GM18505 (cell line): ENCODE measurements at regions not wholly inside any gene's neighbourhood (a gene's known extent, or its start where the extent isn't known, plus 50 kb on each side); places are given as distances from the start of the nearest gene placed in this dataset.

Experiments
- ATAC-seq: cut with Tn5 transposase; IDR thresholded peaks from one replicate; pipeline ENCODE4 v1.9.1; 2021; ENCODE audit not compliant: unreplicated experiment
- POLR2A ChIP-seq: IDR thresholded peaks from 4 replicates; pipeline ENCODE4 v1.6.1; 2011; ENCODE audit warnings: borderline replicate concordance; ENCODE audit not compliant: insufficient read depth, insufficient read length; ENCODE audit errors: extremely low read depth

DNA sequence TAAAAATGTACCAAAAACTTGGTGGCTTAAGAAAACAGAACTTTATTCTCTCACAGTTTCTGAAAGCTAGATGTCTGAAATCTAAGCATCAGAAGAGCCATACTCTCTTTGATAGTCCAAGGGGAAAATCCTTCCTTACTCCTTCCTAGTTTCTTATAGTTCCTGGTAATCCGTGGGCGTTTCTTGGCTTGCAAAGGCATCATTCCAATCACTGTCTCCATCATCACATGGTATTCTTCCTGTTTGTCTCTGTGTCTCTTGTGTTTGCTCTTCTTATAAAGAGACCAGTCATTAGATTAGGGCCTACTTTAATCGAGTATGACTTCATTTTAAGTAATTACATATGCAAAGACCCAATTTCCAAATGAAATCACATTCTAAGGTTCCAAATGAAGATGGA lies 118.9 kb upstream of the FSTL5 start:
- ATAC-seq, result no peak
- no peak for TF ChIP-seq POLR2A

DNA sequence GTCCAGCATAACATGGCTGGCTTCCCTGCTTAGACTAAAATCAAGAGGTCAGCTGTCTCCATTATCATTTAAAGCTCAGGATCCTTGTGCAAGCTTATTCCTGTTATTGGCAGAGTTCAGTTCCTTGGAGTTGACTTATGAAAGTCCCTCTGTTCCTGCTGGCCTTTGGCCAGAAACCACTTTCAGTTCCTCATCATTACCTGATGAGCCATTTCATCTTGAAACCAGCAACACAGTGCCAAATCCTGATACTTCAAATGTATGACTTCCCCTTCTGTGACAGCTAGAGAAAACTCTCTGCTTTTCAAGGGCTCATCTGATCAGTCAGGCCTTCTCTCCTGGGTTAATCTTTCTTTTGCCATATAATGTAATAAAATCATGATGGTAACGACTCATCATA lies 110.6 kb upstream of the FSTL5 start:
- TF ChIP-seq POLR2A, result no peak

DNA sequence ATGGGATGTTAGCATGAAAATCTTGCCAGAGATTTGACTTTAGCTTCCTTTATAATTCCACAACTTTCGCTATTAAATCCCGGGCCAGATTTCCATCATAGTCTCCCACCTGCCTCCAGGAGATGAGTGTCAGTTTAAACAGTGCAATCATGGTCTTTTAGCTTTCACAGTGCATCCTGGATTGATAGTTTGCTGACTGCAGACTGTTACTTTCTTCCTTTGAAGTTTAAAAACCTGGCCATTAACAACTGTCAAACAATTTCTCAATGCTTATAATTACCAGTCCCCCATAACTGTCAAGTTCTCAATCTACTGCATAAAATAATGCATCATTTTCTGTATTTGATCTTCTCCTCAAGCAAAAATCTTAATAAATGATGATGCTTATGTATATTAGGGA lies 108.4 kb upstream of the FSTL5 start:
- no peak for TF ChIP-seq POLR2A
- no peak for ATAC-seq

More for the DNA sequence above, 110.6 kb upstream of the FSTL5 start:
- ATAC-seq, result peak; percentile 97

- TF ChIP-seq POLR2A, result no peak
- ATAC-seq, result no peak
Observed at GRCh38 chr4:162268911-162269310, 105.1 kb upstream of the FSTL5 start.

DNA sequence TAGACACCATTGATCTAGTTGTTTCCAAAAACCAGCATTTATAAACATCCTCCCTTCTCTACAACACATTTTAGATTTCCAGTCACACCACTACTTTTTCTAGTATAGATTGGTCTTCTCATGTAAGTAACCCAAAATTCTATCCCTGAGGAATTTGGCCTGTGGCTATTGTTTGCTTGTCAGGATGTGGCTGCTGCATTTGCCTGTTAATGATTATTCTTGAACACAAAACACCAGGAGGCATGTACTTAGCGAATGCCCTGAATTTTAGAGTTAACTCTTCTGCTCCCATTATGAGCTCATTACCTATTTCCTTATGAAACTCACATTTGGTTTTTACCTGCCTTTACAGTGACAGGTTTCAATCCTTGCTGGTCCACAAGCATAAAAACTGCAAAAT lies 102.0 kb upstream of the FSTL5 start:
- ATAC-seq, result no peak
- TF ChIP-seq POLR2A, result no peak

- ATAC-seq, result no peak
- TF ChIP-seq POLR2A, result no peak
Observed at GRCh38 chr4:162245051-162245450, 81.3 kb upstream of the FSTL5 start.

GRCh38 chr4:162241857-162242256 lies 78.1 kb upstream of the FSTL5 start:
- ATAC-seq, result no peak
- no peak for TF ChIP-seq POLR2A

DNA sequence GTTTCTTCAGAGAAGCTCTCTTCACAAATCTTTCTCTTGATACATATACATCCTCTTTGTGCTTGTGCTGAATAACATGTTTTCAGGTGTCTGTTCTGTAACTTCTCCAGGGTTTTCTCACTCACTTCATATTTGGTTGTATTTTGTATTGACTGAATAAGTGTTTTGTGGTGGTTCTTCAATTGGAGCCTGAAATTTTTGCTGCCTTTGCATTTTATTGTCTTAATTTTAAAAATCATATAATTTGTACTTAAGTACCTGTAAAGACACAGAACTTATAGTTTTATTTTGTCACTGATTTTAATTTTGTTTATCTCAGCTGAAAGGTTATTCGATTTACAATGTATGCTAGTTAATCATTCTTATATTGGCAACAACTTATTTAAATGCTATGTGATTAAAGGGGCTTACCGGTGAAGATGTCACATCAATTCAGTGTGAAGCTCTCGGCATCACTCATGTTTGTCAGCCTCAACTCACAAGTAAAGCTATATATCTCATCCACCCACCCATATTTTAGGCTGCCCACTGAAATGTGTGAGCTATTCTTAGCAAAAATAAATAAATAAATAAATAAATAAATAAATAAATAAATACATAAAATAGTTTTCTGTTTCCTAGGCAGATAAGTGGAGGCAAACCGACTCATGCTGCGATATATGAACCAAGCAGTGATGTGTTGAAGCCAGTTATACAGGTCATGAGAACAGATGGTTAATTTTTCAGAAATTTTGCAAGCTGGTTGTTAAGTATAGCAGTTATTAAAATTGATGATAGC lies 76.4 kb upstream of the FSTL5 start:
- TF ChIP-seq POLR2A, result no peak
- no peak for ATAC-seq

DNA sequence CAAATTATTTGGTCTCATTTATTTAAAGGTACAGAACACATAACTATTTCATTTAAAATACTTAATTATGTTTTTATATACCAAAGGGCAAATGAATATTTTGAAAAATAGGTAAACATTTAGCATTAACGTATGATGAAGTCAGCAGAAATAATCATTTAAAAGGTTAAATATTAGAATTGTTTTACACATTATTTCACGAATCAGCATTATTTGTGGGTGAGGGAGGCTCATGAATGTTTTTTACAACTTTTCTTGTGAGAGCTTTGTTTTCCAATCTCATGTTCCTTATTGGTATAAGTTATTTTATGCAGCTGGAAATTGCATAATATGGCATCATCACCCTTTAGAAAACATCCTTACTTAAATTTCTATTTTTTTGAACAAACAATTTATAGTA lies 73.9 kb upstream of the FSTL5 start:
- no peak for ATAC-seq
- TF ChIP-seq POLR2A, result no peak

- TF ChIP-seq POLR2A, result no peak
Observed at GRCh38 chr4:162234595-162234994, 70.8 kb upstream of the FSTL5 start.

GRCh38 chr4:162232349-162232748 lies 68.5 kb upstream of the FSTL5 start:
- ATAC-seq, result no peak
- TF ChIP-seq POLR2A, result no peak

More at GRCh38 chr4:162234595-162234994, 70.8 kb upstream of the FSTL5 start:
- ATAC-seq, result no peak

GRCh38 chr4:162229670-162230069 lies 65.9 kb upstream of the FSTL5 start:
- no peak for ATAC-seq
- TF ChIP-seq POLR2A, result no peak

- TF ChIP-seq POLR2A, result no peak
- no peak for ATAC-seq
Observed at GRCh38 chr4:162221148-162221547, 57.3 kb upstream of the FSTL5 start.
